Activated CD8-positive, alpha-beta memory T cell treated with anti-CD3 and anti-CD28 coated beads, Interleukin-2, amount 50 U/mL, for 24 hours (primary cell): ENCODE measurements at regions not wholly inside any gene's neighbourhood (a gene's known extent, or its start where the extent isn't known, plus 50 kb on each side); places are given as distances from the start of the nearest gene placed in this dataset.

Experiments
- DNase-seq: peaks from one replicate; pipeline ENCODE4 v3.0.0-alpha.2; 2020; ENCODE audit errors: extremely low read depth

- no peak for DNase-seq
Measured at GRCh38 chr7:121525155-121525819, 129.2 kb upstream of the FAM3C start.

- DNase-seq: no peak
Measured at GRCh38 chr7:121521711-121522400, 125.7 kb upstream of the FAM3C start.

GRCh38 chr7:121520911-121521310 is 124.8 kb upstream of the FAM3C start:
- no peak for DNase-seq

- no peak for DNase-seq
Measured at GRCh38 chr7:121519548-121520521, 123.7 kb upstream of the FAM3C start.

- no peak for DNase-seq
Measured at GRCh38 chr7:121517591-121517990, 121.5 kb upstream of the FAM3C start.

GRCh38 chr7:121516821-121517220 is 120.7 kb upstream of the FAM3C start:
- no peak for DNase-seq

GRCh38 chr7:121515630-121516401 is 119.7 kb upstream of the FAM3C start:
- DNase-seq: no peak

- DNase-seq: no peak
Measured at GRCh38 chr7:121515229-121515628, 119.1 kb upstream of the FAM3C start.

- no peak for DNase-seq
Measured at GRCh38 chr7:121513105-121513504, 117.0 kb upstream of the FAM3C start.

GRCh38 chr7:121510858-121511482 is 114.9 kb upstream of the FAM3C start:
- no peak for DNase-seq

GRCh38 chr7:121510302-121510701 is 114.2 kb upstream of the FAM3C start:
- no peak for DNase-seq

- DNase-seq: no peak
Measured at GRCh38 chr7:121505540-121506182, 109.6 kb upstream of the FAM3C start.

GRCh38 chr7:121505021-121505420 is 108.9 kb upstream of the FAM3C start:
- DNase-seq: no peak

GRCh38 chr7:121504482-121504881 is 108.4 kb upstream of the FAM3C start:
- no peak for DNase-seq

- no peak for DNase-seq
Measured at GRCh38 chr7:121503730-121504129, 107.6 kb upstream of the FAM3C start.

GRCh38 chr7:121503039-121503438 is 106.9 kb upstream of the FAM3C start:
- no peak for DNase-seq

- DNase-seq: no peak
Measured at GRCh38 chr7:121501566-121501965, 105.5 kb upstream of the FAM3C start.

GRCh38 chr7:121500360-121501058 is 104.4 kb upstream of the FAM3C start:
- no peak for DNase-seq

GRCh38 chr7:121499624-121500023 is 103.5 kb upstream of the FAM3C start:
- DNase-seq: no peak

- no peak for DNase-seq
Measured at GRCh38 chr7:121498816-121499215, 102.7 kb upstream of the FAM3C start.
